Panc1 (cell line): ENCODE measurements at regions not wholly inside any gene's neighbourhood (a gene's known extent, or its start where the extent isn't known, plus 50 kb on each side); places are given as distances from the start of the nearest gene placed in this dataset.

Experiments
- ATAC-seq: fragments of 200-7000 bp; cut with Tn5 transposase; 2 replicates; pipeline ENCODE4 v1.9.1; 2020; ENCODE audit warnings: mild to moderate bottlenecking, moderate library complexity
- BruUV-seq: library from RNA; stranded (reverse); fragments of 400-500 nt; replicated peaks from 2 replicates; lab custom pipeline; 2021; lab: Mats Ljungman, UMichigan
- CTCF ChIA-PET: fragments of 300-600 bp; sonication (Branson Sonifier 250); formaldehyde crosslinking; loops from one replicate; lab custom pipeline; 2022; ENCODE audit warnings: antibody characterized with exemption; lab: Charles Lee
- POLR2A ChIA-PET: fragments of 300-600 bp; sonication (Branson Sonifier 250); formaldehyde crosslinking; loops from one replicate; lab custom pipeline; 2022; ENCODE audit warnings: antibody characterized with exemption; lab: Charles Lee
- DNase-seq: peaks from one replicate; pipeline ENCODE4 v3.0.0-alpha.2; 2010; ENCODE audit warnings: low read depth, low spot score
- H3K27ac ChIP-seq: 2 replicates; pipeline ENCODE4 v1.5.1; 2011; ENCODE audit warnings: mild to moderate bottlenecking, low read length, inconsistent platforms
- H3K27me3 ChIP-seq: fragments of 200-500 bp; sonication (Bioruptor generic); 2 replicates; pipeline ENCODE4 v1.6.0; 2014; ENCODE audit warnings: low read length, inconsistent platforms; ENCODE audit not compliant: control insufficient read depth, insufficient read depth
- H3K36me3 ChIP-seq: fragments of 200-500 bp; sonication (Bioruptor generic); 2 replicates; pipeline ENCODE4 v1.5.1; 2014; ENCODE audit warnings: inconsistent platforms, mild to moderate bottlenecking, low read length, moderate library complexity; ENCODE audit not compliant: control insufficient read depth, insufficient read depth
- H3K4me1 ChIP-seq: 2 replicates; pipeline ENCODE4 v1.5.1; 2011; ENCODE audit warnings: inconsistent platforms, mild to moderate bottlenecking, low read length, moderate library complexity; ENCODE audit not compliant: control insufficient read depth, insufficient read depth
- H3K4me3 ChIP-seq, 2 experiments: 2 replicates each; pipeline ENCODE4 v1.5.1; 2011 to 2012; ENCODE audit warnings: low read depth in 2 of 2, low read length in 2 of 2, mild to moderate bottlenecking in 2 of 2, inconsistent platforms in 1 of 2, moderate library complexity in 1 of 2
- H3K9me3 ChIP-seq: fragments of 200-500 bp; sonication (Bioruptor generic); 2 replicates; pipeline ENCODE4 v1.5.1; 2014; ENCODE audit warnings: low read depth, mild to moderate bottlenecking, inconsistent platforms, low read length, moderate library complexity; ENCODE audit not compliant: control insufficient read depth, insufficient read depth
- CTCF ChIP-seq: fragments of 450-650 bp; IDR thresholded peaks from 2 replicates; pipeline ENCODE4 v1.5.1; 2017; ENCODE audit warnings: mild to moderate bottlenecking
- POLR2AphosphoS5 ChIP-seq: IDR thresholded peaks from 2 replicates; pipeline ENCODE4 v1.6.1; 2012; ENCODE audit warnings: mild to moderate bottlenecking, low read depth, low read length, moderate library complexity
- REST ChIP-seq, 2 experiments: IDR thresholded peaks; 2 replicates each; pipeline ENCODE4 v1.6.1; 2011 to 2012; ENCODE audit warnings: low read depth in 2 of 2, control low read depth in 1 of 2, low read length in 1 of 2, mild to moderate bottlenecking in 1 of 2, moderate library complexity in 1 of 2; ENCODE audit not compliant: insufficient read depth in 1 of 2
- SIN3A ChIP-seq: IDR thresholded peaks from 2 replicates; pipeline ENCODE4 v1.6.1; 2012; ENCODE audit warnings: low read depth, mild to moderate bottlenecking, low read length, moderate library complexity, borderline replicate concordance; ENCODE audit not compliant: insufficient read depth
- TCF7L2 ChIP-seq: IDR thresholded peaks from 2 replicates; pipeline ENCODE4 v1.6.1; 2011; ENCODE audit warnings: mild to moderate bottlenecking, low read depth, low read length, inconsistent platforms
- in situ Hi-C: cut with HindIII; loops from 2 replicates; pipeline ENCODE4 v1.10.0; 2016; ENCODE audit warnings: low sequenced_read_pairs, low pct_unique_long_range_greater_than_20kb
- intact Hi-C: fragments of 100-400 bp; cut with micrococcal nuclease; formaldehyde crosslinking; loops from one replicate; pipeline ENCODE4 v1.10.0; 2022; ENCODE audit not compliant: unreplicated experiment

GRCh38 chrX:39765327-39765726 is 332.4 kb downstream of the BCOR start:
- ChIA-PET CTCF (no interaction called here), POLR2A (no interaction called here)
- H3K4me3 ChIP-seq, result no peak overlapping the region
- no peak for DNase-seq
- H3K27ac ChIP-seq, result no peak overlapping the region
- H3K36me3 ChIP-seq, result no peaks in the 10 kb centered on the region
- TF ChIP-seq REST (IDR thresholded peaks at IDR 0.05; ENCODE audit: insufficient read depth in 1 of 2, low read depth in 2 of 2, low read length in 1 of 2) (no peak), SIN3A (no peak), TCF7L2 (no peak), CTCF (no peak), POLR2AphosphoS5 (no peak)
- H3K4me1 ChIP-seq, result no peaks in the 10 kb centered on the region
- no peak for ATAC-seq
- no peaks in the 10 kb centered on the region for H3K9me3 ChIP-seq
- no TSS peak for BruUV-seq
- in situ Hi-C loops (no loop called here), intact Hi-C loops (no loop called here)
- H3K27me3 ChIP-seq, result no peaks in the 10 kb centered on the region

GRCh38 chrX:39766085-39766726 is 331.6 kb downstream of the BCOR start:
- in situ Hi-C loops, result no loop called here
- H3K4me1 ChIP-seq, result no peaks in the 10 kb centered on the region
- H3K27me3 ChIP-seq, result no peaks in the 10 kb centered on the region
- H3K27ac ChIP-seq, result no peak overlapping the region
- CTCF ChIA-PET, result no interaction called here
- ATAC-seq (no peak), DNase-seq (no peak)
- H3K36me3 ChIP-seq, result no peaks in the 10 kb centered on the region
- POLR2A ChIA-PET, result no interaction called here
- no peak overlapping the region for H3K4me3 ChIP-seq
- intact Hi-C loops, result no loop called here
- no TSS peak for BruUV-seq
- H3K9me3 ChIP-seq, result no peaks in the 10 kb centered on the region
- TF ChIP-seq REST (IDR thresholded peaks at IDR 0.05; ENCODE audit: insufficient read depth in 1 of 2, low read depth in 2 of 2, low read length in 1 of 2) (no peak), TCF7L2 (no peak), SIN3A (no peak), CTCF (no peak), POLR2AphosphoS5 (no peak)
